GM23338 (cell line): ENCODE measurements at regions not wholly inside any gene's neighbourhood (a gene's known extent, or its start where the extent isn't known, plus 50 kb on each side); places are given as distances from the start of the nearest gene placed in this dataset.
"Not testable (repeated sequence)": the region's sequence is repeated elsewhere in the genome, so short reads cannot be mapped to it uniquely, and the experiment has no call there.

Source experiments
- ATAC-seq: fragments of 200-7000 bp; cut with Tn5 transposase; 3 replicates; pipeline ENCODE4 v1.9.1; 2020
- DNase-seq: peaks from one replicate; pipeline ENCODE4 v3.0.0-alpha.2; 2015; ENCODE audit warnings: low spot score
- H2AFZ ChIP-seq: fragments of 200-600 bp; sonication (generic); 2 replicates; pipeline ENCODE4 v1.8.0; 2016; ENCODE audit warnings: antibody characterized with exemption, mild to moderate bottlenecking, moderate library complexity
- H3F3A ChIP-seq: fragments of 200-600 bp; sonication (generic); replicated peaks from 2 replicates; pipeline ENCODE4 v1.8.0; 2017; ENCODE audit warnings: antibody characterized with exemption, mixed run types, low read depth
- H3K27ac ChIP-seq: fragments of 200-600 bp; sonication (generic); 2 replicates; pipeline ENCODE4 v1.6.1; 2016; ENCODE audit warnings: low read depth
- H3K27me3 ChIP-seq: fragments of 200-600 bp; sonication (generic); 2 replicates; pipeline ENCODE4 v1.8.0; 2016; ENCODE audit warnings: mild to moderate bottlenecking, mixed run types, moderate library complexity; ENCODE audit not compliant: insufficient read depth
- H3K36me3 ChIP-seq: fragments of 200-600 bp; sonication (generic); 2 replicates; pipeline ENCODE4 v1.8.0; 2016; ENCODE audit warnings: mild to moderate bottlenecking; ENCODE audit not compliant: insufficient read depth
- H3K4me1 ChIP-seq: fragments of 200-600 bp; sonication (generic); 2 replicates; pipeline ENCODE4 v1.8.0; 2016; ENCODE audit warnings: mild to moderate bottlenecking, moderate library complexity; ENCODE audit not compliant: insufficient read depth
- H3K4me2 ChIP-seq: fragments of 200-600 bp; sonication (generic); 2 replicates; pipeline ENCODE4 v1.7.1; 2017; ENCODE audit warnings: mixed run types
- H3K4me3 ChIP-seq: fragments of 200-600 bp; sonication (generic); 2 replicates; pipeline ENCODE4 v1.6.1; 2016; ENCODE audit warnings: mixed run types
- H3K79me2 ChIP-seq: fragments of 200-600 bp; sonication (generic); replicated peaks from 2 replicates; pipeline ENCODE4 v1.8.0; 2017; ENCODE audit warnings: mild to moderate bottlenecking; ENCODE audit not compliant: insufficient read depth
- H3K9me2 ChIP-seq: fragments of 200-600 bp; sonication (generic); 2 replicates; pipeline ENCODE4 v1.8.0; 2017; ENCODE audit not compliant: insufficient read depth
- H4K20me1 ChIP-seq: fragments of 200-600 bp; sonication (generic); replicated peaks from 2 replicates; pipeline ENCODE4 v1.8.0; 2017; ENCODE audit warnings: mild to moderate bottlenecking; ENCODE audit not compliant: insufficient read depth
- H3K27ac Mint-ChIP-seq: 2 replicates; pipeline ENCODE4 v1.8.0; 2020; ENCODE audit warnings: inconsistent platforms, mild to moderate bottlenecking, moderate library complexity, mixed read lengths
- H3K27me3 Mint-ChIP-seq: 3 replicates; pipeline ENCODE4 v1.8.0; 2022; ENCODE audit warnings: low read depth, mild to moderate bottlenecking, moderate library complexity, mixed read lengths, inconsistent platforms; ENCODE audit not compliant: insufficient read depth, poor library complexity
- H3K36me3 Mint-ChIP-seq: 3 replicates; pipeline ENCODE4 v1.8.0; 2021; ENCODE audit warnings: low read depth, mild to moderate bottlenecking, inconsistent platforms, moderate library complexity, mixed read lengths
- H3K4me1 Mint-ChIP-seq: 3 replicates; pipeline ENCODE4 v1.8.0; 2020; ENCODE audit warnings: mild to moderate bottlenecking, inconsistent platforms, mixed read lengths
- H3K4me3 Mint-ChIP-seq: 3 replicates; pipeline ENCODE4 v1.8.0; 2021; ENCODE audit warnings: moderate library complexity, mild to moderate bottlenecking, inconsistent platforms, mixed read lengths
- H3K9me3 Mint-ChIP-seq: 3 replicates; pipeline ENCODE4 v1.8.0; 2020; ENCODE audit warnings: moderate library complexity, mild to moderate bottlenecking, inconsistent platforms, mixed read lengths
- CTCF ChIP-seq, 2 experiments: fragments of 200-600 bp in 1 of 2; sonication (generic) in 1 of 2; conservative IDR thresholded peaks; 2 replicates each; pipeline versions ENCODE4 v1.5.1 to v1.6.1; 2016 to 2017; ENCODE audit warnings: antibody characterized with exemption in 2 of 2, low read depth in 2 of 2, mild to moderate bottlenecking in 2 of 2, moderate library complexity in 1 of 2
- EZH2 ChIP-seq: fragments of 200-600 bp; sonication (generic); IDR thresholded peaks from one replicate; pipeline ENCODE4 v1.8.0; 2017; ENCODE audit warnings: antibody characterized with exemption, mild to moderate bottlenecking, low read depth; ENCODE audit not compliant: unreplicated experiment
- NANOG ChIP-seq: IDR thresholded peaks from 2 replicates; pipeline ENCODE4 v1.6.1; 2016; ENCODE audit warnings: antibody characterized with exemption, borderline replicate concordance
- STAT1 ChIP-seq: IDR thresholded peaks from one replicate; pipeline ENCODE4 v1.6.1; 2016; ENCODE audit warnings: antibody characterized with exemption; ENCODE audit not compliant: unreplicated experiment
- ZNF114 ChIP-seq: fragments of 250-450 bp; sonication (Bioruptor Pico); IDR thresholded peaks from 2 replicates; pipeline ENCODE4 v1.5.0; 2020; ENCODE audit warnings: mild to moderate bottlenecking, moderate library complexity
- ZNF462 ChIP-seq: fragments of 250-450 bp; sonication (Bioruptor Pico); IDR thresholded peaks from 2 replicates; pipeline ENCODE4 v1.5.0; 2020; ENCODE audit warnings: mild to moderate bottlenecking, moderate library complexity

GRCh38 chr18:9001209-9001608 is 101.3 kb upstream of the NDUFV2 start (continued):
- TF ChIP-seq ZNF114 (CRISPR knock-in tag) (no peak), NANOG (no peak), ZNF462 (no peak)

GRCh38 chr18:9003406-9004100 is 98.9 kb upstream of the NDUFV2 start:
- Mint-ChIP-seq H3K36me3 (no peaks in the 10 kb centered on the region; the same call in 1 of the 3 replicates), H3K4me3 (no peak overlapping the region), H3K4me1 (peaks cover 12% of the 10 kb centered on the region), H3K9me3 (no peaks in the 10 kb centered on the region; the same call in 1 of the 3 replicates), H3K27me3 (no peaks in the 10 kb centered on the region), H3K27ac (no peak overlapping the region)
- H3K27ac ChIP-seq: no peak overlapping the region
- peaks cover 9% of the 10 kb centered on the region; the same call in 1 of the 2 replicates for H3K4me1 ChIP-seq
- no peaks in the 10 kb centered on the region for H3K9me2 ChIP-seq
- H3K79me2 ChIP-seq: no peaks in the 10 kb centered on the region
- H2AFZ ChIP-seq: no peak overlapping the region
- H3K4me2 ChIP-seq: no peak overlapping the region
- H3K36me3 ChIP-seq: no peaks in the 10 kb centered on the region
- H3F3A ChIP-seq: no peaks in the 10 kb centered on the region
- DNase-seq (no peak), ATAC-seq (no peak)
- no peaks in the 10 kb centered on the region for H4K20me1 ChIP-seq
- no peak for TF ChIP-seq ZNF114 (CRISPR knock-in tag)
- TF ChIP-seq CTCF (conservative IDR thresholded peaks at IDR 0.05; ENCODE audit: low read depth in 2 of 2): no peak
- TF ChIP-seq EZH2: no peak
- no peak for TF ChIP-seq STAT1
- no peak overlapping the region for H3K4me3 ChIP-seq
- no peaks in the 10 kb centered on the region for H3K27me3 ChIP-seq

- not testable (repeated sequence) for H3K4me3 Mint-ChIP-seq, H3K27me3 Mint-ChIP-seq, H3K79me2 ChIP-seq
Measured at GRCh38 chr18:9004308-9004707, 98.2 kb upstream of the NDUFV2 start.

GRCh38 chr18:9007700-9008099 is 94.8 kb upstream of the NDUFV2 start:
- H3K79me2 ChIP-seq: not testable (repeated sequence)

More at GRCh38 chr18:9004308-9004707, 98.2 kb upstream of the NDUFV2 start:
- H3K4me2 ChIP-seq, H3K9me3 Mint-ChIP-seq, H3K9me2 ChIP-seq, ATAC-seq, H3K4me3 ChIP-seq, H4K20me1 ChIP-seq, H3K27ac ChIP-seq, H3K36me3 Mint-ChIP-seq, H2AFZ ChIP-seq, H3K36me3 ChIP-seq, H3F3A ChIP-seq, H3K4me1 ChIP-seq, DNase-seq, H3K27me3 ChIP-seq, H3K27ac Mint-ChIP-seq: not testable (repeated sequence)
- H3K4me1 Mint-ChIP-seq: peaks cover 11% of the 10 kb centered on the region

More at GRCh38 chr18:9007700-9008099, 94.8 kb upstream of the NDUFV2 start:
- H3K9me2 ChIP-seq, H3F3A ChIP-seq, ATAC-seq, DNase-seq, H2AFZ ChIP-seq, H3K4me3 Mint-ChIP-seq, H3K4me3 ChIP-seq, H3K4me2 ChIP-seq, H3K4me1 Mint-ChIP-seq, H3K9me3 Mint-ChIP-seq, H3K4me1 ChIP-seq, H3K27ac Mint-ChIP-seq, H3K36me3 Mint-ChIP-seq, H4K20me1 ChIP-seq, H3K27me3 ChIP-seq, H3K27ac ChIP-seq, H3K36me3 ChIP-seq, H3K27me3 Mint-ChIP-seq: not testable (repeated sequence)
